ENCODE measurements at regions not wholly inside any gene's neighbourhood (a gene's known extent, or its start where the extent isn't known, plus 50 kb on each side); places are given as distances from the start of the nearest gene placed in this dataset.

- Histone ChIP-seq H3K27me3 (ENCODE audit: control insufficient read depth in 4 of 4, insufficient read depth in 4 of 4, low read length in 3 of 4) (peaks cover 0 to 4% (median 0%) of the 10 kb centered on the region in 4 donors), H3K27ac (ENCODE audit: low read depth in 1 of 2, low read length in 2 of 2) (no peak overlapping the region), H3K9ac (ENCODE audit: low read depth in 1 of 2, low read length in 2 of 2) (no peak overlapping the region), H3K4me3 (ENCODE audit: low read depth in 1 of 3, low read length in 3 of 3) (no peak overlapping the region), H3K9me3 (ENCODE audit: control insufficient read depth in 4 of 4, low read length in 3 of 4) (no peaks in the 10 kb centered on the region), H3K36me3 (ENCODE audit: control insufficient read depth in 4 of 4, insufficient read depth in 3 of 4, low read depth in 1 of 4, low read length in 3 of 4) (no peaks in the 10 kb centered on the region), H3K4me1 (ENCODE audit: control insufficient read depth in 4 of 4, insufficient read depth in 4 of 4, low read length in 3 of 4) (no peaks in the 10 kb centered on the region)
- DNase-seq (ENCODE audit: low spot score), result no peak
- TF ChIP-seq GABPA (IDR thresholded peaks at IDR 0.05 in 1 of 2, conservative IDR thresholded peaks at IDR 0.05 in 1 of 2), result no peak
- no peak for TF ChIP-seq NR2F2 (IDR thresholded peaks at IDR 0.05)
- no peak for TF ChIP-seq RAD21 (IDR thresholded peaks at IDR 0.05)
- no peak for TF ChIP-seq HNF4A (conservative IDR thresholded peaks at IDR 0.05)
- WGBS, result 77% methylated on average over 7 of the region's 7 CpGs
Measured at GRCh38 chr9:107707915-107708441, 218.4 kb upstream of the KLF4 start.

- Histone ChIP-seq H3K9ac (ENCODE audit: low read depth in 1 of 2, low read length in 2 of 2) (no peak overlapping the region), H3K4me3 (ENCODE audit: low read depth in 1 of 3, low read length in 3 of 3) (no peak overlapping the region), H3K4me1 (ENCODE audit: control insufficient read depth in 4 of 4, insufficient read depth in 4 of 4, low read length in 3 of 4) (no peaks in the 10 kb centered on the region), H3K36me3 (ENCODE audit: control insufficient read depth in 4 of 4, insufficient read depth in 3 of 4, low read depth in 1 of 4, low read length in 3 of 4) (no peaks in the 10 kb centered on the region), H3K9me3 (ENCODE audit: control insufficient read depth in 4 of 4, low read length in 3 of 4) (no peaks in the 10 kb centered on the region), H3K27ac (ENCODE audit: low read depth in 1 of 2, low read length in 2 of 2) (no peak overlapping the region), H3K27me3 (ENCODE audit: control insufficient read depth in 4 of 4, insufficient read depth in 4 of 4, low read length in 3 of 4) (peaks cover 0 to 4% (median 0%) of the 10 kb centered on the region in 4 donors)
- no peak for DNase-seq (ENCODE audit: low spot score)
- no peak for TF ChIP-seq ATF3 (IDR thresholded peaks at IDR 0.05)
- no peak for TF ChIP-seq HNF4G (IDR thresholded peaks at IDR 0.05)
- TF ChIP-seq YY1 (IDR thresholded peaks at IDR 0.05), result no peak
- TF ChIP-seq EGR1 (IDR thresholded peaks at IDR 0.05; ENCODE audit: low read depth in 2 of 2), result no peak
- no peak for TF ChIP-seq RAD21 (IDR thresholded peaks at IDR 0.05)
- no peak for TF ChIP-seq RXRA (IDR thresholded peaks at IDR 0.05)
- TF ChIP-seq FOXA2 (IDR thresholded peaks at IDR 0.05), result no peak
- no peak for TF ChIP-seq JUND (IDR thresholded peaks at IDR 0.05)
- 67% methylated on average over 6 of the region's 6 CpGs for WGBS
Measured at GRCh38 chr9:107707428-107707837, 217.9 kb upstream of the KLF4 start.

GRCh38 chr9:107706701-107707427, 217.3 kb upstream of the KLF4 start:
- 88% methylated on average over 3 of the region's 3 CpGs for WGBS

More at GRCh38 chr9:107706701-107707427, 217.3 kb upstream of the KLF4 start:
- H3K4me3 ChIP-seq (ENCODE audit: low read depth in 1 of 3, low read length in 3 of 3), result no peak overlapping the region
- H3K4me1 ChIP-seq (ENCODE audit: control insufficient read depth in 4 of 4, insufficient read depth in 4 of 4, low read length in 3 of 4), result no peaks in the 10 kb centered on the region
- no peak for TF ChIP-seq HNF4A (conservative IDR thresholded peaks at IDR 0.05)
- TF ChIP-seq RXRA (IDR thresholded peaks at IDR 0.05), result no peak
- no peak for TF ChIP-seq CTCF (IDR thresholded peaks at IDR 0.05; ENCODE audit: low read depth, low read length, missing input control)
- no peak for TF ChIP-seq TAF1 (conservative IDR thresholded peaks at IDR 0.05)
- no peak for TF ChIP-seq FOXA1 (IDR thresholded peaks at IDR 0.05)
- H3K36me3 ChIP-seq (ENCODE audit: control insufficient read depth in 4 of 4, insufficient read depth in 3 of 4, low read depth in 1 of 4, low read length in 3 of 4), result no peaks in the 10 kb centered on the region
- no peak overlapping the region for H3K9ac ChIP-seq (ENCODE audit: low read depth in 1 of 2, low read length in 2 of 2)
- no peak for DNase-seq (ENCODE audit: low spot score)
- no peak overlapping the region for H3K27ac ChIP-seq (ENCODE audit: low read depth in 1 of 2, low read length in 2 of 2)
- H3K9me3 ChIP-seq (ENCODE audit: control insufficient read depth in 4 of 4, low read length in 3 of 4), result no peaks in the 10 kb centered on the region
- peaks cover 0 to 4% (median 0%) of the 10 kb centered on the region in 4 donors for H3K27me3 ChIP-seq (ENCODE audit: control insufficient read depth in 4 of 4, insufficient read depth in 4 of 4, low read length in 3 of 4)
